ENCODE measurements at regions not wholly inside any gene's neighbourhood (a gene's known extent, or its start where the extent isn't known, plus 50 kb on each side); places are given as distances from the start of the nearest gene placed in this dataset.

- FAIRE-seq (no peak), DNase-seq (ENCODE audit: low spot score) (no peak), ATAC-seq (no peak)
- Histone ChIP-seq H3K9ac (ENCODE audit: insufficient read depth, low read depth, low read length) (no peak overlapping the region), H3K36me3 (replicated peaks in 1 of 2; ENCODE audit: control insufficient read depth in 1 of 2, insufficient read depth in 2 of 2, low read length in 2 of 2) (no peaks in the 10 kb centered on the region), H3K4me1 (ENCODE audit: insufficient read depth, low read length) (no peaks in the 10 kb centered on the region), H3K9me3 (ENCODE audit: low read length) (no peaks in the 10 kb centered on the region), H2AFZ (ENCODE audit: low read length) (no peak overlapping the region), H3K4me2 (ENCODE audit: low read depth, low read length) (no peak overlapping the region), H3K27ac (ENCODE audit: extremely low read length, insufficient read depth, low read length) (no peak overlapping the region), H4K20me1 (ENCODE audit: insufficient read depth, low read length) (no peaks in the 10 kb centered on the region), H3K4me3 (replicated peaks in 1 of 3; ENCODE audit: insufficient read depth in 1 of 3, low read depth in 2 of 3, low read length in 3 of 3) (no peak overlapping the region), H3K27me3 (ENCODE audit: control insufficient read depth in 1 of 2, insufficient read depth in 2 of 2, low read length in 2 of 2) (no peaks in the 10 kb centered on the region), H3K79me2 (ENCODE audit: insufficient read depth, low read length) (no peaks in the 10 kb centered on the region)
- ChIA-PET CTCF (ENCODE audit: low intra/inter-chr PET ratio, low total read pairs) (no interaction called here), POLR2A (no interaction called here)
- no peak for TF ChIP-seq REPIN1 (CRISPR knock-in tag; IDR thresholded peaks at IDR 0.05; ENCODE audit: borderline replicate concordance, low read depth)
- no peak for TF ChIP-seq FOXO4 (CRISPR knock-in tag; conservative IDR thresholded peaks at IDR 0.05)
- TF ChIP-seq TCF12 (IDR thresholded peaks at IDR 0.05): no peak
- no peak for TF ChIP-seq TCF12 (CRISPR knock-in tag; IDR thresholded peaks at IDR 0.05)
- no peak for TF ChIP-seq ZNF367 (CRISPR knock-in tag; IDR thresholded peaks at IDR 0.05; ENCODE audit: borderline replicate concordance)
- no peak for TF ChIP-seq ZNF414 (CRISPR knock-in tag; IDR thresholded peaks at IDR 0.05)
- no peak for TF ChIP-seq MED8 (CRISPR knock-in tag; IDR thresholded peaks at IDR 0.05; ENCODE audit: insufficient replicate concordance)
- TF ChIP-seq GATAD1 (CRISPR knock-in tag; IDR thresholded peaks at IDR 0.05): no peak
- intact Hi-C loops (cut with micrococcal nuclease; ENCODE audit: unreplicated experiment): no loop called here
- in situ Hi-C loops (cut with HindIII; ENCODE audit: extremely low pct_ligation_motif_present, low pct_unique_long_range_greater_than_20kb): no loop called here
- no TSS peak for BruUV-seq (replicated peaks)
- WGBS (ENCODE audit: low lambda C conversion rate): 8% methylated on average over 4 of the region's 4 CpGs
These were observed 1018.4 kb upstream of the TENM3 start for GRCh38 chr4:181224852-181225251.

Data from HepG2 (cell line).